Astrocyte (in vitro differentiated cells and primary cell): ENCODE measurements at regions not wholly inside any gene's neighbourhood (a gene's known extent, or its start where the extent isn't known, plus 50 kb on each side); places are given as distances from the start of the nearest gene placed in this dataset.
"Not testable (repeated sequence)": the region's sequence is repeated elsewhere in the genome, so short reads cannot be mapped to it uniquely, and the experiment has no call there.

Experiments
- DNase-seq: peaks from one replicate; pipeline ENCODE4 v3.0.0-alpha.2; 2010; ENCODE audit warnings: low read depth
- FAIRE-seq: peaks from 2 replicates; lab custom pipeline; 2011; peaks lifted over from hg19 to GRCh38; lab: Jason Lieb, UNC
- H2AFZ ChIP-seq: 2 replicates; pipeline ENCODE4 v1.6.0; 2012; ENCODE audit warnings: low read depth, low read length, inconsistent platforms
- H3K27ac ChIP-seq: 2 replicates; pipeline ENCODE4 v1.5.1; 2011; ENCODE audit warnings: low read depth, low read length, inconsistent platforms
- H3K27me3 ChIP-seq: 2 replicates; pipeline ENCODE4 v1.6.0; 2011; ENCODE audit warnings: low read length, inconsistent platforms; ENCODE audit not compliant: insufficient read depth
- H3K36me3 ChIP-seq: 2 replicates; pipeline ENCODE4 v1.5.1; 2011; ENCODE audit warnings: low read length, inconsistent platforms; ENCODE audit not compliant: insufficient read depth
- H3K4me1 ChIP-seq: 2 replicates; pipeline ENCODE4 v1.5.1; 2011; ENCODE audit warnings: low read length, inconsistent platforms; ENCODE audit not compliant: insufficient read depth
- H3K4me2 ChIP-seq: 2 replicates; pipeline ENCODE4 v1.6.0; 2012; ENCODE audit warnings: low read length, inconsistent platforms
- H3K4me3 ChIP-seq: 2 replicates; pipeline ENCODE4 v1.5.1; 2011; ENCODE audit warnings: low read depth, mild to moderate bottlenecking, low read length, inconsistent platforms; ENCODE audit not compliant: insufficient read depth
- H3K79me2 ChIP-seq: 2 replicates; pipeline ENCODE4 v1.6.0; 2012; ENCODE audit warnings: mild to moderate bottlenecking, low read length, inconsistent platforms; ENCODE audit not compliant: insufficient read depth
- H3K9ac ChIP-seq: 2 replicates; pipeline ENCODE4 v1.6.0; 2012; ENCODE audit warnings: mild to moderate bottlenecking, low read length, inconsistent platforms
- H3K9me3 ChIP-seq: 2 replicates; pipeline ENCODE4 v1.5.1; 2012; ENCODE audit warnings: low read depth, mild to moderate bottlenecking, low read length, inconsistent platforms; ENCODE audit not compliant: insufficient read depth
- H4K20me1 ChIP-seq: 2 replicates; pipeline ENCODE4 v1.6.0; 2012; ENCODE audit warnings: low read length, inconsistent platforms; ENCODE audit not compliant: insufficient read depth
- H3K27ac Mint-ChIP-seq: one replicate; pipeline ENCODE4 v1.8.0; 2021; ENCODE audit warnings: mild to moderate bottlenecking, mixed read lengths; ENCODE audit not compliant: unreplicated experiment
- H3K27me3 Mint-ChIP-seq: one replicate; pipeline ENCODE4 v1.8.0; 2021; ENCODE audit warnings: low read depth, mixed read lengths; ENCODE audit not compliant: unreplicated experiment
- H3K36me3 Mint-ChIP-seq: one replicate; pipeline ENCODE4 v1.8.0; 2021; ENCODE audit warnings: low read depth, mixed read lengths; ENCODE audit not compliant: unreplicated experiment
- H3K4me1 Mint-ChIP-seq: one replicate; pipeline ENCODE4 v1.8.0; 2021; ENCODE audit warnings: low read depth, mixed read lengths; ENCODE audit not compliant: unreplicated experiment
- H3K4me3 Mint-ChIP-seq: one replicate; pipeline ENCODE4 v1.8.0; 2021; ENCODE audit warnings: mild to moderate bottlenecking, moderate library complexity, mixed read lengths; ENCODE audit not compliant: unreplicated experiment
- H3K9me3 Mint-ChIP-seq: one replicate; pipeline ENCODE4 v1.8.0; 2021; ENCODE audit warnings: mild to moderate bottlenecking, mixed read lengths; ENCODE audit not compliant: unreplicated experiment
- EZH2 ChIP-seq: IDR thresholded peaks from 2 replicates; pipeline ENCODE4 v1.6.1; 2012; ENCODE audit warnings: mild to moderate bottlenecking, low read length, inconsistent platforms; ENCODE audit not compliant: insufficient read depth
- TF ChIP-seq, protein P1 (sequence below): IDR thresholded peaks from 2 replicates; pipeline ENCODE4 v1.5.1; 2011; ENCODE audit warnings: low read depth, mild to moderate bottlenecking, inconsistent platforms, low read length, moderate library complexity; ENCODE audit not compliant: insufficient read depth

DNA sequence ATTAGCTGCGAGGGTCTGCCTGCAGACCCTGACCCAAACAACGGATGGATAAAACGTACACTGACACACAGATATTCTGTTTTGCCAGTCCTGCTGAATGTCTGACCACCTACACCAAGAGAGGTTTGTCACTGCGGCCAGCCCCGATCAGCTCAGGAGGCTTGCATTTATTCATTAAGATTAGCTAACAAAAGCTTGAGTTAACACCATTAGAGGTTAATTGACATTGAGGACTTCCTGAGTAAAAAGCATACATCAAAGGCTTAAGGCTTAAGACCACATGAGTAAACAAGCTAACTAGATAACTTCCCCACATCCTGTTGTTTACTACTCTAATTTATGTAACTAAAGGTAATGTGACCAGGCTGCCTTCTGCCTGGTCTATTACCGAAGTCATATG, 198.1 kb upstream of the TRPC7 start:
- TF ChIP-seq, protein P1, sequence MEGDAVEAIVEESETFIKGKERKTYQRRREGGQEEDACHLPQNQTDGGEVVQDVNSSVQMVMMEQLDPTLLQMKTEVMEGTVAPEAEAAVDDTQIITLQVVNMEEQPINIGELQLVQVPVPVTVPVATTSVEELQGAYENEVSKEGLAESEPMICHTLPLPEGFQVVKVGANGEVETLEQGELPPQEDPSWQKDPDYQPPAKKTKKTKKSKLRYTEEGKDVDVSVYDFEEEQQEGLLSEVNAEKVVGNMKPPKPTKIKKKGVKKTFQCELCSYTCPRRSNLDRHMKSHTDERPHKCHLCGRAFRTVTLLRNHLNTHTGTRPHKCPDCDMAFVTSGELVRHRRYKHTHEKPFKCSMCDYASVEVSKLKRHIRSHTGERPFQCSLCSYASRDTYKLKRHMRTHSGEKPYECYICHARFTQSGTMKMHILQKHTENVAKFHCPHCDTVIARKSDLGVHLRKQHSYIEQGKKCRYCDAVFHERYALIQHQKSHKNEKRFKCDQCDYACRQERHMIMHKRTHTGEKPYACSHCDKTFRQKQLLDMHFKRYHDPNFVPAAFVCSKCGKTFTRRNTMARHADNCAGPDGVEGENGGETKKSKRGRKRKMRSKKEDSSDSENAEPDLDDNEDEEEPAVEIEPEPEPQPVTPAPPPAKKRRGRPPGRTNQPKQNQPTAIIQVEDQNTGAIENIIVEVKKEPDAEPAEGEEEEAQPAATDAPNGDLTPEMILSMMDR = no peak
- no peak for TF ChIP-seq EZH2
- H3K9me3 ChIP-seq = no peaks in the 10 kb centered on the region
- no peak overlapping the region for H3K4me3 Mint-ChIP-seq
- H3K9me3 Mint-ChIP-seq = peaks cover 7% of the 10 kb centered on the region
- no peak overlapping the region for H3K27ac ChIP-seq
- peaks cover 3% of the 10 kb centered on the region for H3K36me3 Mint-ChIP-seq
- H3K4me1 ChIP-seq = no peaks in the 10 kb centered on the region
- H4K20me1 ChIP-seq = no peaks in the 10 kb centered on the region
- H3K4me1 Mint-ChIP-seq = peaks cover 4% of the 10 kb centered on the region
- H3K27ac Mint-ChIP-seq = no peak overlapping the region
- H3K4me3 ChIP-seq = no peak overlapping the region
- H3K79me2 ChIP-seq = no peaks in the 10 kb centered on the region
- no peak overlapping the region for H3K9ac ChIP-seq
- FAIRE-seq (no peak), DNase-seq (no peak)
- no peaks in the 10 kb centered on the region for H3K27me3 Mint-ChIP-seq
- no peak overlapping the region for H2AFZ ChIP-seq
- H3K4me2 ChIP-seq = no peak overlapping the region
- no peaks in the 10 kb centered on the region for H3K36me3 ChIP-seq
- no peaks in the 10 kb centered on the region for H3K27me3 ChIP-seq

DNA sequence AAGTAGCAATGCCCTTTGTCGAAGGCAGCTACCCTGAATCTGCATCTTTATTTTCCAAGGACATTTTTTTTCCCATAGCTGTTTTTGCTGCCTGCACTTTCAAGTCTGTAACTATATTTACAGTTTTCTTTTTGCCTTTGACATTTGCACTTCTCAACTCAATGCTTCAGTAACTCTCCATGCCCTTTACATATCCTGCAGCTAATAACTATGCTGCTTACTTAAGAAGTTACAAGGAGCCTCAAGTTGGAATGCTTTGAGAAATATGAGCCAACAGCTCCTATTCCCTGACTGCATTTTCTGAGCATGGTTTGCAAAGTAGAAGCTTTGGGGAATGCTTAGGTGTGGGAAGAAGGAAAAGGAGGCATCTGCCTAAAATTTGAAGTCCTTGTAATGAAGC, 194.8 kb upstream of the TRPC7 start:
- Histone ChIP-seq H3K4me2 (no peak overlapping the region), H2AFZ (no peak overlapping the region), H3K4me3 (no peak overlapping the region), H3K36me3 (no peaks in the 10 kb centered on the region), H3K79me2 (no peaks in the 10 kb centered on the region), H3K4me1 (no peaks in the 10 kb centered on the region), H4K20me1 (no peaks in the 10 kb centered on the region), H3K27ac (no peak overlapping the region), H3K9me3 (no peaks in the 10 kb centered on the region), H3K9ac (no peak overlapping the region), H3K27me3 (no peaks in the 10 kb centered on the region)
- DNase-seq = no peak
- H3K27ac Mint-ChIP-seq = no peak overlapping the region
- no peak for FAIRE-seq
- peaks cover 4% of the 10 kb centered on the region for H3K4me1 Mint-ChIP-seq
- TF ChIP-seq EZH2 = no peak
- TF ChIP-seq, protein P1 = no peak
- H3K36me3 Mint-ChIP-seq = peaks cover 5% of the 10 kb centered on the region
- peaks cover 13% of the 10 kb centered on the region for H3K9me3 Mint-ChIP-seq
- no peak overlapping the region for H3K4me3 Mint-ChIP-seq
- H3K27me3 Mint-ChIP-seq = no peaks in the 10 kb centered on the region

DNA sequence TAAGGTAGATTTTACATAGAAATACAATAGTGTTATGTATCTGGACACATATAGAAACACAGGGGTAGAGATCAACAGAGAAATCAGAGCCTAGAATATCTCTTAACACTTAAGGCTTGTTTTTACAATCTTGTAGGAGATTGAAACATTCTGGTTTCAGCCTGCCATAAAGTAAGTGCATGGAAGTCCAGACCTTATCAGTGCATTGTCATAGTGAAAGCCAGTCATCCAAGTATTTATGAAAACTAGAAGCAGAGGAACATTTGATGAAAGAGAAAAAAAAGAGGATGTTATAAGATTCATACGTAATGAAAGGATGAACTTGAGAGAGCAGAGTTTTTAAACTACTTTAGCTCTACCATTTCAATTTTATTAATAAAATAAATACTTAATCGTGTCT, 194.3 kb upstream of the TRPC7 start:
- H3K4me3 ChIP-seq = no peak overlapping the region
- H3K79me2 ChIP-seq = no peaks in the 10 kb centered on the region
- Mint-ChIP-seq H3K4me1 (peaks cover 4% of the 10 kb centered on the region), H3K27ac (no peak overlapping the region), H3K36me3 (peaks cover 6% of the 10 kb centered on the region), H3K4me3 (no peak overlapping the region), H3K27me3 (no peaks in the 10 kb centered on the region), H3K9me3 (peaks cover 16% of the 10 kb centered on the region)
- TF ChIP-seq, protein P1 = no peak
- TF ChIP-seq EZH2 = no peak
- no peaks in the 10 kb centered on the region for H3K9me3 ChIP-seq
- H3K4me1 ChIP-seq = no peaks in the 10 kb centered on the region
- H3K27me3 ChIP-seq = no peaks in the 10 kb centered on the region
- no peak for FAIRE-seq
- H3K27ac ChIP-seq = no peak overlapping the region
- DNase-seq = no peak
- no peaks in the 10 kb centered on the region for H3K36me3 ChIP-seq
- H4K20me1 ChIP-seq = no peaks in the 10 kb centered on the region
- H2AFZ ChIP-seq = no peak overlapping the region
- H3K4me2 ChIP-seq = no peak overlapping the region
- H3K9ac ChIP-seq = no peak overlapping the region

DNA sequence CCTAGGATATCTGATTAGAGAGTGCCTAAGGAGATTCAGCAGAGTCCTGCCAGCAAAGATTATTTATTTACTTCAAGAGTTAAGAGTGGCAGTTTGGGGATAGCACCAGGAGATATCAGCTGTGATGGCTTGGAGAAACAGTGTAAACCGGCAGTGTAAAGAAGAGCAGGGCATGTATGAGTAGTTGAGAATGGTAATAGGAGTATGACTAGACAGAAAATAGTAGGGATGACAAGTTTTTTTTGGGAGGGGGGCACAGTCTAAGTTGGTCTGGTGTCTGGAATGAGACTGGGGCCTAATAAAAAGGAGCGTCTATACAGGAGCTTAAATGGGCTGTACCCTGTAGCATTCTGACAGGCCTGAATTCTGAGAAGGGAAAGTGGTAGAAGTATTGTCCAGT, 181.8 kb upstream of the TRPC7 start:
- not testable (repeated sequence) for H3K79me2 ChIP-seq, H3K36me3 Mint-ChIP-seq, H3K4me3 Mint-ChIP-seq, DNase-seq, H3K27ac Mint-ChIP-seq, H4K20me1 ChIP-seq, H3K4me1 ChIP-seq, H3K4me3 ChIP-seq, H3K27ac ChIP-seq, H3K9me3 ChIP-seq, H3K9ac ChIP-seq, H3K27me3 Mint-ChIP-seq, H3K4me1 Mint-ChIP-seq, H3K9me3 Mint-ChIP-seq, H3K36me3 ChIP-seq, H3K4me2 ChIP-seq, FAIRE-seq, H3K27me3 ChIP-seq, H2AFZ ChIP-seq
